ENCODE measurements at regions not wholly inside any gene's neighbourhood (a gene's known extent, or its start where the extent isn't known, plus 50 kb on each side); places are given as distances from the start of the nearest gene placed in this dataset.
"Not testable (repeated sequence)": the region's sequence is repeated elsewhere in the genome, so short reads cannot be mapped to it uniquely, and the experiment has no call there.

DNA sequence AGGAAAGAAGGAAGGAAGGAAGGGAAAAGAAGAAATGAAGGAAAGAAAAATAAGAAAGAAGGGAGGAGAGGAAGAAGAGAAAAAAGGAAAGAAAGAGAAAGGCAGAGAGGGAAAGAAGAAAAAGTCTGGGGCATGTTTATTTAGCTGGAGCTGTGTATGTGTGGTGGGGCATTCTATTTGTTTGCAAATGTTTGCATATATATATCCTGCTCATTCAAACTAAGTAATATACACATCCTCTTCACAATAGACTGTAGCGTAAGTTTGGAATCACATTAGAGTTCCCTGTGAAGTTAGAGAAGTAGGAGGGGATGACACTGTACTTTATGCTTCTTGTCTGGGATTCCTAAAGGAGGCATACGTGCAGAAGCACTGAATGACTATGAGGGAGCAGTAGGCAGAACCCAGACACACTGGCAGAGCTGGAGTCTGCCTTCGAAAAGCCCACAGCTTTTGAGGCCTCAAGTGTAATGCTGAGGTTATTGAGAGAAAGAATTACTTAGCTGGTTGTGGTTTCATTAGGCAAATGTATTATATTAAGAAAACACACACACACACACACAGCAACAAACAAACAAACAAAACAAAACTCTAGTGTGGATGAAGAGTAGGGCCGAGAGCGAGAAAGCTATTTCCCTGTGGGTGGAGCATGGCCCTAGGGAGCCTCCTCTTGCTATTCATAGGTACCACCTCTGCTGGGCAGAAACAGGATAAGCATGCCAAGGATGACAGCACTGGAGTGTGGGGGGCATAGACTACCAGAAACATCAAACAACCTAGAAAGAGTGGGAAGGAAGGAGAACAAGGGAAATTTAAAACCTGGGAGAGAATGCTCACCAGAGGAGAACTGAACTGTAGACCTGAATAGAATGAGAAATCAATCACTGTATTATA is 905.1 kb upstream of the NXPH2 start:
- no peak for DNase-seq

DNA sequence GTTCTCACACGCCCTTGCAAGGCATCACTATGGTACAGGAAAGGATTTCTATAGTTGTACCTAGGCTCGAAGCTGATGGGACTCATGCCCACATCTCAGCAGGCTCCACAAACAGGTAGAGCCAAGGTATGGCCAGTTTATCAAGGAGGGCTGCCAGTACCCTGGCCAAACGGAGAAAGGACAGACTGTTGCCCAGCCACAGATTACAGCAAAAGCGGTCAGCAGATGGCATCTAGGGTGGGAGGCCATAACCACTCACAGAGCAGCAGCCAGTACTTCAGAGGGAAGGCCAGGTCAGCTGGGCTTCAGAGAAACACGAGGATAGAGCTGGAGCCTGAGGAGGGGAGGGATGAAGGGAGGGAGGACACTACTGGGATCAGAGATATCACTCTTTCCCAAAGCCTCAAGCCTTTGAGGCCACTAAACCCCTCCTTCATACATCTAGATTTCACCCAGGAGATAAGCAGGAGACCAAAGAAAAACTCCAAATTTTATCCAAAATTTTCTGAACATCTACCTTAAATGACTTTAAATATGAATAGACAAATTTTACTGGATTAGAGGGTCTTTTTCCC is 904.2 kb upstream of the NXPH2 start:
- no peak for DNase-seq

DNA sequence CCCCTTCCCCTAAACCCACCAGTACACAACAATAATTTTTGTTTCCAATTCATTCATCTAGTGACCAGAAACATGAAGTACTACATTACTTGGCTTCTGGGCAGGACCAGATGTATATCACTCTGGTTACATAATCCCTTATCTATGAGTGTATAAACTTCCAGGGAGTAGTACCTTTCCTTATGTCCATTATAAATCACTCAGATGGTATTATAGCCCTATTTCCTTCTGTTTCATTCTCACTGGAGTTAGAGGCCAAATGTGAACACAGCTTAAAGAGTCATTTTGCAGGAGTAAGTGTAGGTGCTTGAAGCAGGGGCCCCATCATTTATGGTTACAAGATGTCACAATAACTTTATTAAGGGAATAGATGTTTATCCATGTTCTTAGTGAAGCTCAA is 894.4 kb upstream of the NXPH2 start:
- peak; percentile 76 for DNase-seq

DNA sequence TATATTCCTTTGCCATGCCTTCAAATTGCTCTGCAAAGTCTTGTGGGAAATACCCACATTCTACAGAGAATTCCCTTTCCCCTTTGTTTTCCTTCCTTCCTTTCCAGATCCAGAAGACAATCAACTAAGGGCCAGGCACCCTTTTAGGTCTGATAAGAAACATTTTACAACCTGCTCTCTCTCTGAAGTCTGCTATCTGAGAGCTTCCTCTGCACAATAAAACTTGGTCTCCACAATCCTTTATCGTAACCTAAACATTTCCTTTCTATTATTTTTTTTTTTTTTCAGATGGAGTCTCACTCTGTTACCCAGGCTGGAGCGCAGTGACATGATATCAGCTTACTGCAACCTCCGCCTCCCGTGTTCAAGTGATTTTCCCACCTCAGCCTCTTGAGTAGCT is 893.3 kb upstream of the NXPH2 start:
- DNase-seq, result not testable (repeated sequence)

DNA sequence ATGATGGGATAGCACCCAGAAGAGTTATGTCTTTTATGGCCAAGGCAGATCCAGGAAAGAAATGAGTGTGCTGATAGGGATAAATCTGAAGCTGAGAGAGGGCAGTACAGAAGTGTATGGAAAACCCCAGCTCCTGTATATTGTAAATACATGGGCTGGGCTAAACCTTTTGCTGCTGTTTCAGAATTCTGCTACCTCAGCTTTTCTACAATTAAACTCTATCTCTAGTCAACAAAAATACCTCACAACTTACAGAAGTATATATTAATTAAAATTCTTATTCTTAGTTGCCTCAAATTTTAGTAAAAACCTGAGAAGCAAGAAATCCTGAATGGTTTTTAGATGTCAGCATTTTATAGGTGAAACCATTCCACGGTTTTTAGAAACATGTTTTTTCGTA is 889.5 kb upstream of the NXPH2 start:
- DNase-seq, result no peak

DNA sequence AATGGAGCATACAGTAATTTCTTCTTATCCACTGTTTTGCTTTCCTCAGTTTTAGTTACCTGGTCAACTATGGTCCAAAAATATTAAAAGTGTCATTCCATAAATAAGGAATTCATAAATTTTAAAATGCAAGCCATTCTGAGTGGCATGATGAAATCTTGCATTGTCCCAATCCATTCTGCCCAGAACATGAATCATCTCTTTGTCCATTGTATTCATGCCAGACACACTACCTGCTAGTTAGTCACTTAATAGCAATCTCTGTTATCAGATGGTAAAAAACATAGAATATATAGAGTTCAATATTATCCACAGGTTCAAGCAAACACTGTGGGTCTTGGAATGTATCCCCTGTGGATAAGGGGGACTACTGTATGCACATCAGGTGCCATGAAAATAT is 872.2 kb upstream of the NXPH2 start:
- DNase-seq, result no peak

DNA sequence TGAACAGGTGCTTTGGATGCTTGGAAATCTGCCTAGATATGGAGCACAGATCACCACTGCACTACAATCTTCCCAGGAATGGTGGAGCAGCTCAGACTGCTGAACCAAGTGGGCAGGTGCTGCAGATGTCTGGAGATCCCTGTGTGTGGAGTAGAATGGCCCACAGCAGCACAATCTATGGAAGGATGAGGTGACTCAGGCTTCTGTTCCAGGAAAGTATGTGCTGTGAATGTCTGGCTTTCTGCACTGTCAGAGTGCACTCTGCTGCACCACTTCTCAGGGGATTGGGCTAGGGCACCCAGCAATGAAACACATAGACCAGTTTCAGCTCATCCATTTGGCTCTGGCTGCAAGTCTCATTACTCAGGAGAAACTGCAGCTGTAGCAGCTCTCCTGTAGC is 865.4 kb upstream of the NXPH2 start:
- DNase-seq, result no peak

DNA sequence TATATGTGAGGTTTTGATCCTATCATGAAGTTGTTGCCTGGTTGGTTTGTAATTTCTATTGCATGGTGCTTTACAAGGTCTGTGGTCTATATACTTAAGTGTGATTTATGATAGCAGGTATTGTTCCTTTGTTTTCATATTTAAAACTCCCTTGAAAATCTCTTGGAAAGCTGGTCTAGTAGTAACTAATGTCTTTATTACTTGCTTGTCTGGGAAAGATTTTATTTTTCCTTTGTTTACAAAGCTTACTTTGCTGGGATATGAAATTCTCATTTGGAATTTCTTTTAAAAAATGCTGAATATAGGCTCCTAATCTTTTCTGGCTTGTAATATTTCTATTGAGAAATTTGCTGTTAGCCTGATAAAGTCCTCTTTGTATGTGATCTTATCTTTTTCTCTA is 862.9 kb upstream of the NXPH2 start:
- no peak for DNase-seq

DNA sequence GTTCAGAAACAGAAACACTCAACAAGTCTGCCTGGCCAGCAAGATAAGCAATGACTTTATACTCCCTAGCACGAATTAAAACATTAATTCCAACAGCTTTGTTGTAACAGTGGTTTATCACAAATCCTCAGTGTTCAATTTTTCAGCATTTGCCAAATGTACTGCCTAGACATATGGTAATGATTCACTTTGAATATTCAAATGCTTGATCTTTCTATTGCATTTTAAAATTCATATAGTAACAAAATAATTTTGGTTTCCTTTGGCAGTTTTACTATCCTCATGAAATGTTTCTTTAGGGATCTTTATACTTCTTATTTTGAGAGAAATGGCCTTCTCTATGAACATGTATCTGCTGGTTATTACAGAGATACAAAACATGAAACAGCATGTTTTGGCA is 851.8 kb upstream of the NXPH2 start:
- DNase-seq, result no peak

DNA sequence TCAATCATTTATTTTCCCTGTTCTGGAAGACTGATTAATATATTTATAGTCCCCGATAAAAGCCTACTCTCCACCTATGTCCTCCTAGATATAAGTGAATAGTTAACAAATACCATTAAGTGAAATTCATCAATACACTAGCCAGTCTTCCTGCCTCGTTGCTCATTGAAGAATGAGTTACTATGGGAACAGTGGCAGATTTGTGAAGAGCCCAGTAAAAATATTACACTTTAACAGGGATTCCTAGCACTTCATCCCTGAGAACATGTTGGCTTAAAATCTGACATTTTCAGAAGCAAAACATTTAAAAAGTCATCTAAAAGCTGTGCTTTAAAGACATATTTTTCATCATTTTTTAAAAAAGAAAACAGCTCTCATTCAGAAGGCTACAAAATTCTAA is 848.7 kb upstream of the NXPH2 start:
- DNase-seq, result no peak

DNA sequence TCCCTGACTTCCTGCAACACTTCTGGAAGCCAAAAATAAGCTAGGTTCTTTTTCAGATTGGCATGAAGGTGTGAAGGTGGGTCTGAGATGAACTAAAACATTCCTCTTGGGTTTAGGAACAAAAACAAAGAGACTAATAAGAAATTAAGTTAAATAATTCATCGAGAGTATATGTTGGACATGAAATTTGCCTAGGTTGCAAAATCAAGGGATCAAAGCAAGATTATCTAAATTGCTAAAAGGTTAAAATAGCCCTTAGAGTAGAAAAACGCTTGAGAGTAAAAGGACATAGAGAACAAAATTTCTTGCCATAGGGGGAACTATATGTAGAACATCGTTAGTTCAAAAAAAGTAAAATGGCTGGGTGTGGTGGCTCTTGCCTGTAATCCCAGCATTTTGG is 845.9 kb upstream of the NXPH2 start:
- no peak for DNase-seq

DNA sequence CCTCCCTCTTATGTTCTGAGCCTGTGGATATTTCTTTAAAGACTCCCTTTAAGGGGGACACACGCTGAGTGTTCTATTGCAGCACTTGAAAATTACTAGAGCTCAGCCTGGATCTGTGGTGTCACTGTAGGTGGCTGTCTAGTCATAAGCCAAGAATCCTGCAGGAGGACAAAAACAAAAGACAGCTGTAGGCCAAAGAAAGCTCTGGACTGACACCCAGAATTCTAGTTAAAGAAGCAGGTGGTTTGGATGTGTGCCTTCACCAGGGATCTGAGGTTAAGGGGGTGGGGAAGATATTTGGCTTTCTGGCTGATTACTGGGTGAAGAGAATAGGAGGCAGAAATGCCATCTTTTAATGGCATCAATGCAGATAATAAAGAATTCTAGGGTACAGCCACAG is 842.5 kb upstream of the NXPH2 start:
- DNase-seq, result no peak

DNA sequence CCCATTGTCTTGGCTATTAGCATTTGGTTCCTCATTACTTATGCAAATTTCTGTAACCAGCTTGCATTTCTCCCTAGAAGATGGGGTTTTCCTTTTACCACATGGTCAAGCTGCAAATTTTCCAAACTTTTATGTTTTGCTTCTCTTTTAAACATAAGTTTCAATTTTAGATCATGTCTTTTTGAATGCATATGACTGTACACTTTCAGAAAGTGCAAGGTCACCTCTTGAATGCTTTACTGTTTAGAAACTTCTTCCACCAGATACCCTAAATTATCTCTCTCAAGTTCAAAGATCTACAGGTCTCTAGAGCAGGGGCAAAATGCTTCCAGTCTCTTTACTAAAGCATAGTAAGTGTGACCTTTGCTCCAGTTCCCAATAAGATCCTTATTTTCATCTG is 837.6 kb upstream of the NXPH2 start:
- DNase-seq, result no peak

DNA sequence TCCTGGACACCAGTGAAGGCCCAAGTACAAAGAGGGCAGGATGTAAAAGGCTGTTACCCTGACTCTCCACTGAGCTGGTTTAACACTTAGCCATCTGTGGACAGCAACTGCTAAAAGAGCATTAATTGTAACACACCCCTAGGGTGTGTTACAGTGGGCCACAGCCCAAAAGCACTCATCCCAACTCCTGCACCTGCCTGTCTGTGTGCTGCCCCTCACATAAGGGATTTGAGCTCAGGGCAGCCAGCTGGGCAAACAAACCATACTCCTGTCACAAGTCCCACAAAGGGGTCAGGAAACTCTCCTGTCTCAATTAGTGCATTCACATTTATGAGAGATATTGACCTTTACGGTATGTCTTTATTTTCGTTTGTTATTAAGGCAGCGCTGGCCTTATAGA is 833.1 kb upstream of the NXPH2 start:
- DNase-seq, result peak; percentile 81

DNA sequence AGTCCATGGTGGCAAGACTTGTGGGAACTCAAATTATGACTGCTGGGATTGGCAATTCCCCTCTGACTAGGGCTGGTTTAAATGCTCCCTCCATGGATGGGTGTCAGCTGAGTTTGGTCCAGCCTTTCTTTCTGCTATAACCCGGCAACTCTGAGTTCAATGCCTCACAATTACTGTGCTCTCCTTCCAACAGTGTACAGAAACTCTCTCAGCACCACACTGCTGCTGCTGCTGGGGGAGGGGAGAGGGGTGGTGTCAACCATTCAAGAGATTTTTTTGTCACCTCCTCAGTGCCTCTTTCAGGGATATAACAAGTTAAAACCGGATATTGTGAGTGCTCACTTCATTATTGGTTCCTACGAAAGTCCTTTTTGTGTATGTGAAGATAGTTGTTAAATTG is 830.3 kb upstream of the NXPH2 start:
- DNase-seq, result no peak

DNA sequence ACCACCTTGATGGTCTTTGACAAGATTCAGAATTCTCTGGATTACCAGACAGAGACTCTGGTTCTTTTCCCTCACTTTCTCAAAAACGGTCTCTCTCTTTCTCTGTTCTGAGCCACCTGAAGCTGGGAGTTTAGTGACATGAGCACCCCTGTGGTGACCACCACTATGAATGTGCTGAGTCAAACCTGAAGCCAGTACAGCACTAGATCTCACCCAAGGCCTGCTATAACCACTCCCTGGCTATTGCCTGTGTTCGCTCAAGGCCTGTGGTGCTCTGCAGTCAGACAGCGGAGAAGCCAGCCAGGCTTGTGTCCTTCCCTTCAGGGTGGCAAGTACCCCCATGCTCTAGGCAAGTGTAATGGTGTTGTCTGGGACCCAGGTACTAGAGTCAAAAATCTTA is 828.9 kb upstream of the NXPH2 start:
- no peak for DNase-seq

DNA sequence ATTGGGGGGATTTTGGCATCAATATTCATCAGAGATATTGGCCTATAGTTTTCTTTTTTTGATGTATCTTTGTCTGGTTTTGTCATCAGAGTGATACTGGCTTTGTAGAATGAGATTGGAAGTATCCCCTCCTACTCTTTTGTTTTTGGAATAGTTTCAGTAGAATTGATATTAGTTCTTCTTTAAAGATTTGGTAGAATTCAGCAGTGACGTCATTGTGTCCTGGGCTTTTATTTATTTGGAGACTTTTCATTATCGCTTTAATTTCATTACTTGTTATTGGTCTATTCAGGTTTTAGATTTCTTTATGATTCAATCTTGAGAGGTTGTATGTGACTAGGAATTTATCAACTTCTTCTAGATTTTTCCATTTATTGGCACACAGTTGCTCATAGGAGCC is 825.5 kb upstream of the NXPH2 start:
- no peak for DNase-seq

DNA sequence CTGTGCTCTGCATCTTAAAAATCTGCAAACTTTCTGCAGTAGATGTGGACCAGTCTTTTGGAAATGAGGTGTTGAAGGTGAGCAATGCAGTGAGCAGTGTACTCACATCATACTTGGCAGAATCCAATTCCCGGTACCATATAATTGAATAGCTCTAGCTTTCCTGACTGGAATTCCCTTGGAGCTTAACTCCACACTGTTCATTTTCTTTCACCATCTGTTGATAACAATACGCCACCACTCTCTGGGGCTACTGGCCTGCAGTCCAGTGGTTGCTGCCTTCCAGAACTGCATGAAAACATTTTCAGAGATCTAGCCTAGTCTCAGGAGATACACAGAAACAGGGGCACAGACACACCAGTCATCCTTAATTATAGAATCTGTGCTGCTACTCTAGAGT is 820.0 kb upstream of the NXPH2 start:
- DNase-seq, result no peak

DNA sequence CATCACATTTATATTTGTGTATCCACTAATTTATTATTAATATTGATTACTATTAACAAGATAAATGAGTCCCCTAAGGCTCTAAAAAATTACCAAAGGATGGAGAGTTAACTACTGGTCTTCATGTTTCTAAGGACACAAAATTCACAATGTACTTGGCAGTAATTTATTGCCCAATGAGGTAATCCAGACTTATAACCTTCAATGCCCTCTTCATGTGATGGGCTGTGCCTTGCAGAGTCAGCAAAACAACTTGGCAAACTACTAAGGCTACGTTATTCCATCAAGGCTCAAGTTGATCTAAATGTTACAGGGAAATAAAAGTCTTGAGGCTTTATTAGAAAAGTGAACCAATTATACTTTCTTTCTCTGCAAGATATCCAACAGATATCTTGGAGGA is 804.9 kb upstream of the NXPH2 start:
- DNase-seq, result no peak

DNA sequence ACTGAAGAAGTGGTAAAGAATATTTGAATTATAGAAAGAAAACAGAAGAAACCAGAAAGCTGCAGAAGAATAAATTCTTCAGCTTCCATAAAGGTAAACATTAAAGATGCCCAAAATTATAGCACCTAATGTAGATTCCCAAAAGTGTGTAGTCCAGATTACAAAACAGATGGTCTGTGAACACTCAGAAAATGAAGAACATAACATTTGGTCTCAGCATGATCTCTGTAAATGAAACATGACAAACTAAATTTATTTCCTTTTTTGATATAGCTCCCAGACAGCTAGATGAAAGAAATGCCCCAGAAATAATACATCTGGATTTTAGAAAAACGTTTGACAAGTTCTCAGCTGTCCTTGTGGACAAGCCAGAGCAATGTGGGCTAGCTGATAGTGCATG is 794.2 kb upstream of the NXPH2 start:
- no peak for DNase-seq

DNA sequence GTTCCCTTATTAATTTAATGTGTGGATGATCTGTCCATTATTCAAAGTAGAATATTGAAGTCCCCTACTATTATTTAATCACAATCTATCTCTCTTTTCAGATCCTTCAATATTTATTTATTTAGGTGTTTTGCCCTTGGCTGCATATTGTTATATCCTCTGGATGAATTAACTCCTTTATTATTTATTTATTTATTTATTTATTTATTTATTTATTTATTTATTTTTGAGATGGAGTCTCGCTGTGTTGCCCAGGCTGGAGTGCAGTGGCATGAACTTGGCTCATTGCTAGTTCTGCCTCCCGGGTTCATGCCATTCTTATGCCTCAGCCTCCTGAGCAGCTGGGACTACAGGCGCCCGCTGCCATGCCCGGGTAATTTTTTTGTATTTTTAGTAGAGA is 776.6 kb upstream of the NXPH2 start:
- DNase-seq, result no peak

DNA sequence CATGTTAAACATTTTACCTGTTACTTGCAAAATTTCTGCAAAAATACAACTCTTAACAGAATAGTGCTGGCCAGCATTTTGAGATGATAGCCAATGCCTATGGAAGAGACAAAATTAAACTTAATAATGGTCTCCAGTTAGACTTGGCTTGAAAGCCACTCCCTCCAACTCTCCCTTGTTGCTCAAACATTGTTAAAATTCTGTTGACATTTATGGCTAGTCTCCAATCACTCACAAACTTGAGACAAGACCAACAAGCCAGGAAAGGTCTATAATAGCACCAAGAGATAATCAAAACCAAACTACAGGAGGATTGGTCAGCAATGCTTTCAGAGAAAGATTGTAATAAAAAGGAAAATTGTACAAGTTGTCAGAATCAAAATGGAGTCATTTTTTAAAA is 770.7 kb upstream of the NXPH2 start:
- DNase-seq, result no peak

DNA sequence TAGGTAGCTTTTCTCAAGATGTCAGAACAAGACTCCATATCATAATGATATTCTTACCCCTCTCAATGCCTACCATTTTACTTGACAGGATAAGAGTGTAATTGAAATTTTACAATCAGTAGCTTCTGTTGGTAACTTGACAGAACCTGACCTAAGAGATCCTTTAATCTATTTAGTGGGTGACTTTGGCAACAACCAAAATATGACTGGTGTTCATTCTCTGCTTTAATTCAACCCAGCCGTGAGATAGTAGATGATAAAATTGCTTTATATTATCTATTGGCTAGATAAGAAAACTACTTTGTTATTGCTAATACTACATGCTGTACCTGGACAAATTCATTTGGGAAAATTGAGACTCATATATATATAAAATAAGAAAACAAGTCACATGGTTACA is 770.2 kb upstream of the NXPH2 start:
- no peak for DNase-seq

DNA sequence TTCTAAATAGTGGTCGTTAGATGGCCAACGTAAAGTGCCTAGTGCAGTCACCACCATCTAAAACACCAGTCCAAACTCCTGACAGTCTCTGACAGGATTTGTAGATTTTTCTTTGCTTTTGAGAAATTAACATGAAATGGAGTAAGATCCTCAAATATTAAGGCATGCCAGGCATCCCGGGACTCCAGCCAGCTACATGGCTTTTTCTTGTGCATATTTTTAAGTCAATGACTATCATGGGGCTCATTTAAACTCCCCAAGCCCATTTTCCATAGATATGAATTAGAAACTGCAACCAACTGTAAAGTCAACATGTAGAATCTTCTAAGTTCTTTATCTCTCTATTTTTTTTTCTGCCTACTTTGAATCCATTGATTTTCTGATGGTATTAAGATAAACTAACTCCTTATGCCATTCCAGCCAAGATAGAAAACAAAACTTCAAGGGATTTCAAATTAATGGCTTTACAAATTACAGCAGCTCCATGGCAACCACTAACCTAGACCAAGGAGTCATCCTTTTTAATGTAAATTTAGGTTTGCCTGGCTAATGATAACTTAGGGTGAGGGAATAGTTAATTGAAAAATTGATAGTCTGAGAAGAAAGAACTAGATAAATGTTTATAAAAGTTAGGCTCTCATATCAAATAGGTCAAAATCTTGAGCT is 764.1 kb upstream of the NXPH2 start:
- no peak for DNase-seq

Data from NCI-H524 treated with DMSO at 0.1 percent for 48 hours (cell line).